ENCODE measurements at regions not wholly inside any gene's neighbourhood (a gene's known extent, or its start where the extent isn't known, plus 50 kb on each side); places are given as distances from the start of the nearest gene placed in this dataset.

GRCh38 chr2:41791523-41791922 lies 256.3 kb upstream of the PKDCC start:
- no peaks in the 10 kb centered on the region for H3K9me3 ChIP-seq (ENCODE audit: severe bottlenecking)
- no peak for TF ChIP-seq CTCF (IDR thresholded peaks at IDR 0.05; ENCODE audit: low read depth, low read length)
- no peak for DNase-seq
- H3K4me3 ChIP-seq (ENCODE audit: low read depth, low read length) = no peak overlapping the region
- H3K27ac ChIP-seq = no peak overlapping the region
- H3K36me3 ChIP-seq = no peaks in the 10 kb centered on the region
- no peaks in the 10 kb centered on the region for H3K27me3 ChIP-seq (ENCODE audit: insufficient read depth, low read depth, severe bottlenecking)

GRCh38 chr2:41803361-41803760 lies 244.5 kb upstream of the PKDCC start:
- H3K27me3 ChIP-seq (ENCODE audit: insufficient read depth, low read depth, severe bottlenecking) = no peaks in the 10 kb centered on the region
- no peak overlapping the region for H3K27ac ChIP-seq
- no peaks in the 10 kb centered on the region for H3K9me3 ChIP-seq (ENCODE audit: severe bottlenecking)
- no peak for TF ChIP-seq CTCF (IDR thresholded peaks at IDR 0.05; ENCODE audit: low read depth, low read length)
- no peaks in the 10 kb centered on the region for H3K36me3 ChIP-seq
- no peak for DNase-seq
- H3K4me3 ChIP-seq (ENCODE audit: low read depth, low read length) = no peak overlapping the region

- Histone ChIP-seq H3K4me3 (ENCODE audit: low read depth, low read length) (no peak overlapping the region), H3K27ac (no peak overlapping the region), H3K36me3 (no peaks in the 10 kb centered on the region), H3K9me3 (ENCODE audit: severe bottlenecking) (no peaks in the 10 kb centered on the region), H3K27me3 (ENCODE audit: insufficient read depth, low read depth, severe bottlenecking) (no peaks in the 10 kb centered on the region)
- TF ChIP-seq CTCF (IDR thresholded peaks at IDR 0.05; ENCODE audit: low read depth, low read length) = no peak
- no peak for DNase-seq
Measured at GRCh38 chr2:41806286-41806685, 241.5 kb upstream of the PKDCC start.

- Histone ChIP-seq H3K4me3 (ENCODE audit: low read depth, low read length) (no peak overlapping the region), H3K27me3 (ENCODE audit: insufficient read depth, low read depth, severe bottlenecking) (no peaks in the 10 kb centered on the region)
- no peak for TF ChIP-seq CTCF (IDR thresholded peaks at IDR 0.05; ENCODE audit: low read depth, low read length)
Measured at GRCh38 chr2:41821167-41821566, 226.7 kb upstream of the PKDCC start.

GRCh38 chr2:41826921-41827320 lies 220.9 kb upstream of the PKDCC start:
- Histone ChIP-seq H3K9me3 (ENCODE audit: severe bottlenecking) (no peaks in the 10 kb centered on the region), H3K27me3 (ENCODE audit: insufficient read depth, low read depth, severe bottlenecking) (no peaks in the 10 kb centered on the region), H3K36me3 (no peaks in the 10 kb centered on the region), H3K27ac (no peak overlapping the region), H3K4me3 (ENCODE audit: low read depth, low read length) (no peak overlapping the region)
- no peak for DNase-seq
- no peak for TF ChIP-seq CTCF (IDR thresholded peaks at IDR 0.05; ENCODE audit: low read depth, low read length)

More at GRCh38 chr2:41821167-41821566, 226.7 kb upstream of the PKDCC start:
- H3K9me3 ChIP-seq (ENCODE audit: severe bottlenecking) = no peaks in the 10 kb centered on the region
- no peak for DNase-seq
- H3K27ac ChIP-seq = no peak overlapping the region
- no peaks in the 10 kb centered on the region for H3K36me3 ChIP-seq

- no peak for DNase-seq
- Histone ChIP-seq H3K4me3 (ENCODE audit: low read depth, low read length) (no peak overlapping the region), H3K9me3 (ENCODE audit: severe bottlenecking) (no peaks in the 10 kb centered on the region), H3K36me3 (no peaks in the 10 kb centered on the region), H3K27ac (no peak overlapping the region), H3K27me3 (ENCODE audit: insufficient read depth, low read depth, severe bottlenecking) (no peaks in the 10 kb centered on the region)
- no peak for TF ChIP-seq CTCF (IDR thresholded peaks at IDR 0.05; ENCODE audit: low read depth, low read length)
Measured at GRCh38 chr2:41827354-41827971, 220.4 kb upstream of the PKDCC start.
